Ascending aorta (tissue), 2 donors: ENCODE measurements at regions not wholly inside any gene's neighbourhood (a gene's known extent, or its start where the extent isn't known, plus 50 kb on each side); places are given as distances from the start of the nearest gene placed in this dataset.
A peak's percentile ranks its signal among the peaks of the same experiment; 100 is the strongest.

Experiments used
- DNase-seq, 2 donors: peaks; one replicate each; pipeline ENCODE4 v3.0.0-alpha.2; 2019; ENCODE audit warnings: low spot score in 2 of 2
- H3K27ac ChIP-seq, 2 donors: fragments of 200-600 bp; sonication (generic); one replicate each; pipeline ENCODE4 v1.5.1; 2016 to 2017; ENCODE audit warnings: mild to moderate bottlenecking in 1 of 2
- H3K27me3 ChIP-seq: fragments of 200-600 bp; sonication (generic); one replicate; pipeline ENCODE4 v1.5.1; 2017
- H3K36me3 ChIP-seq, 2 donors: fragments of 200-600 bp; sonication (generic); one replicate each; pipeline ENCODE4 v1.5.1; 2016
- H3K4me1 ChIP-seq, 2 donors: fragments of 200-600 bp; sonication (generic); one replicate each; pipeline ENCODE4 v1.5.1; 2016 to 2017; ENCODE audit warnings: mild to moderate bottlenecking in 1 of 2
- H3K4me3 ChIP-seq, 2 donors: fragments of 200-600 bp; sonication (generic); one replicate each; pipeline ENCODE4 v1.5.1; 2016 to 2017; ENCODE audit warnings: mild to moderate bottlenecking in 1 of 2
- H3K9me3 ChIP-seq, 2 donors: fragments of 200-600 bp; sonication (generic); one replicate each; pipeline ENCODE4 v1.5.1; 2016
- intact Hi-C: fragments of 100-400 bp; cut with DNase I; formaldehyde crosslinking; loops from one replicate; pipeline ENCODE4 v1.15.1; 2023
- TF ChIP-seq, protein P1 (sequence below), 3 experiments: fragments of 200-600 bp in 2 of 3; fragments of 450-650 bp in 1 of 3; sonication (generic) in 2 of 3; IDR thresholded peaks; one replicate each; pipeline ENCODE4 v1.5.1; 2016 to 2019; ENCODE audit warnings: antibody characterized with exemption in 3 of 3, mild to moderate bottlenecking in 1 of 3, moderate library complexity in 1 of 3

DNA sequence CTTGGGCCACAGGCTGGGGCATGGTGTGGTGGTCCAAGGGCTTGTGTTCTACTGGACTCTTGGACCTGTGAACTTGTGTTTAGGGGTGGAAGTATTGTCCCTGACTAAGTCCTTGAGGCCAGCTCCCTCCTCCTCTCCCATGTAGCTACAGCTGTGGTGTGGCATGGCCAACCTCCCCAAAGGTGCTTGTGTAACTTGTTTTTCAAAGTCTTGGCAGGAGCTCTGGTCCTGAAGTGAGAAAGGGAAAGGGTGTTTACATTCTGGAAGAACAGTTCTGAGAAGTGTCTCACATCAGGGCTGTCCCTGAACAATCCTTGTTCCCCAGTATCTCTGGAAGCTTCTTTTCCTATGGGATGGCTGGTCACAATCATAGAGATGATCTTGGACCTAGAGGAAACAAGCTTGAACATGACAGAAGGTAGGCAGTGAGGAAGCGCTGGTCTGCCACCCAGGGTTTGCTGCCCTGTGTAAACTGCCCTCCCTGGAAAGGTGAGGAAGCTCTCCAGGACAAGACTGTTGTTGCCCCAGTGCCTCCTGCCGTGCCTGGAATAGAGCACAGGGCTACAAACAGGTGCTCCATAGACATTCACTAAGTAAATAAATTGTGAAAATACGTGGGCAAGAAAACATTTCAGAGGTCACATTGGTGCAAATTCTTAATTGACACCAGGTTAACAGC lies 64.6 kb upstream of the KLF9 start:
- TF ChIP-seq, protein P1, sequence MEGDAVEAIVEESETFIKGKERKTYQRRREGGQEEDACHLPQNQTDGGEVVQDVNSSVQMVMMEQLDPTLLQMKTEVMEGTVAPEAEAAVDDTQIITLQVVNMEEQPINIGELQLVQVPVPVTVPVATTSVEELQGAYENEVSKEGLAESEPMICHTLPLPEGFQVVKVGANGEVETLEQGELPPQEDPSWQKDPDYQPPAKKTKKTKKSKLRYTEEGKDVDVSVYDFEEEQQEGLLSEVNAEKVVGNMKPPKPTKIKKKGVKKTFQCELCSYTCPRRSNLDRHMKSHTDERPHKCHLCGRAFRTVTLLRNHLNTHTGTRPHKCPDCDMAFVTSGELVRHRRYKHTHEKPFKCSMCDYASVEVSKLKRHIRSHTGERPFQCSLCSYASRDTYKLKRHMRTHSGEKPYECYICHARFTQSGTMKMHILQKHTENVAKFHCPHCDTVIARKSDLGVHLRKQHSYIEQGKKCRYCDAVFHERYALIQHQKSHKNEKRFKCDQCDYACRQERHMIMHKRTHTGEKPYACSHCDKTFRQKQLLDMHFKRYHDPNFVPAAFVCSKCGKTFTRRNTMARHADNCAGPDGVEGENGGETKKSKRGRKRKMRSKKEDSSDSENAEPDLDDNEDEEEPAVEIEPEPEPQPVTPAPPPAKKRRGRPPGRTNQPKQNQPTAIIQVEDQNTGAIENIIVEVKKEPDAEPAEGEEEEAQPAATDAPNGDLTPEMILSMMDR (IDR thresholded peaks at IDR 0.05), result no peak

GRCh38 chr9:70477907-70478480 lies 63.5 kb upstream of the KLF9 start:
- peak in 1 of 2 donors; percentile 74 for DNase-seq
- TF ChIP-seq, protein P1 (IDR thresholded peaks at IDR 0.05), result no peak
- Histone ChIP-seq H3K27me3 (no peaks in the 10 kb centered on the region), H3K36me3 (no peaks in the 10 kb centered on the region), H3K27ac (peak overlapping the region; percentile 95 to 97), H3K9me3 (no peaks in the 10 kb centered on the region), H3K4me3 (no peak overlapping the region), H3K4me1 (peaks cover 30 to 53% of the 10 kb centered on the region in 2 donors)
- intact Hi-C loops, result loop anchor here (5.0 to 10.0 kb wide), 2 partner anchors 41 to 803 kb away; partner anchors contain the start of gene APBA1

More for the DNA sequence above, 64.6 kb upstream of the KLF9 start:
- peaks cover 34 to 56% of the 10 kb centered on the region in 2 donors for H3K4me1 ChIP-seq
- intact Hi-C loops, result loop anchor here (5.0 to 10.0 kb wide), 2 partner anchors 42 to 804 kb away; partner anchors contain the start of gene APBA1
- DNase-seq, result peak in 1 of 2 donors; percentile 83
- H3K27ac ChIP-seq, result peak overlapping the region; percentile 95 to 97
- no peaks in the 10 kb centered on the region for H3K27me3 ChIP-seq
- H3K9me3 ChIP-seq, result no peaks in the 10 kb centered on the region
- H3K4me3 ChIP-seq, result peak overlapping the region in 1 of 2 donors; percentile 37
- no peaks in the 10 kb centered on the region for H3K36me3 ChIP-seq

DNA sequence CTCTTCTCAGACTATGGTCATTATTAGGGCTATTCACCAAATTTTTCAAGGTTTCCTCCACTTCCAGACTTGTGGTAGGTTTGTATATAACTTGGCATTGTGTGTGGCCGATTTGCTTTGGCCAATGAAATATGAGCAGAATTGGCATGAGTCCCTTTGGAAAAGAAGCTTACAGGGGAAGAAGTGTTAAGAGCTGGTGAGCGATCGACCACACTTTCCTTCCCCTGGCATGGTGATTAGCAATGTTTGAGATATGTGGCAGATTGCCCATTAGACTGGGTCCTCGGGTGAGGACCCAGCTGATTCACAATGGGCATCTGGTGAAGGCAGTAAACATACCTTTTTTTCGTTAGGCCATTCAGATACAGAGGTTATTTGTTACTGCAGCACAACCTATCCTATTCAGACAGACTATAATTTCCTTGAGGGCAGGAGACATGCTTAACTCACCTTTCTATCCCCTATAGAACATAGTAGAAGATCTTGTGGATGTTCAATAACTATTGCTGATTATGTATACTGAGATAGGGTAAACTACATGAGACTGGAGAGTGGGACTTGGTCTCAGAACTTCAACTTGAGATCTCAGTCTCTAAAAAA lies 62.8 kb upstream of the KLF9 start:
- Histone ChIP-seq H3K27me3 (no peaks in the 10 kb centered on the region), H3K4me3 (no peak overlapping the region), H3K27ac (peak overlapping the region; percentile 95 to 97), H3K9me3 (no peaks in the 10 kb centered on the region), H3K36me3 (no peaks in the 10 kb centered on the region), H3K4me1 (peaks cover 30 to 47% of the 10 kb centered on the region in 2 donors)
- DNase-seq, result no peak
- TF ChIP-seq, protein P1 (IDR thresholded peaks at IDR 0.05), result no peak
- intact Hi-C loops, result loop anchor here (5.0 to 10.0 kb wide), 2 partner anchors 40 to 802 kb away; partner anchors contain the start of gene APBA1

- Histone ChIP-seq H3K9me3 (no peaks in the 10 kb centered on the region), H3K36me3 (no peaks in the 10 kb centered on the region), H3K27ac (peak overlapping the region; percentile 29 to 44), H3K4me3 (no peak overlapping the region), H3K4me1 (peaks cover 26 to 40% of the 10 kb centered on the region in 2 donors), H3K27me3 (no peaks in the 10 kb centered on the region)
- TF ChIP-seq, protein P1 (IDR thresholded peaks at IDR 0.05), result no peak
- no peak for DNase-seq
- intact Hi-C loops, result loop anchor here (5.0 to 10.0 kb wide), 2 partner anchors 38 to 800 kb away; partner anchors contain the start of gene APBA1
Observed at GRCh38 chr9:70475211-70475610, 60.8 kb upstream of the KLF9 start.

GRCh38 chr9:70474413-70474812 lies 60.0 kb upstream of the KLF9 start:
- H3K36me3 ChIP-seq, result no peaks in the 10 kb centered on the region
- peak overlapping the region; percentile 29 to 44 for H3K27ac ChIP-seq
- no peak for DNase-seq
- H3K4me3 ChIP-seq, result no peak overlapping the region
- H3K9me3 ChIP-seq, result no peaks in the 10 kb centered on the region
- peaks cover 18 to 35% of the 10 kb centered on the region in 2 donors for H3K4me1 ChIP-seq
- intact Hi-C loops, result loop anchor here (10.0 kb wide), 1 partner anchor 800 kb away; the partner anchor contains the start of gene APBA1
- H3K27me3 ChIP-seq, result no peaks in the 10 kb centered on the region
- TF ChIP-seq, protein P1 (IDR thresholded peaks at IDR 0.05), result no peak
